NCI-H526 treated with DMSO at 0.1 percent for 48 hours (cell line): ENCODE measurements at regions not wholly inside any gene's neighbourhood (a gene's known extent, or its start where the extent isn't known, plus 50 kb on each side); places are given as distances from the start of the nearest gene placed in this dataset.
"Not testable (repeated sequence)": the region's sequence is repeated elsewhere in the genome, so short reads cannot be mapped to it uniquely, and the experiment has no call there.

Experiments used
- DNase-seq: peaks from one replicate; lab custom pipeline; 2025; lab: John Stamatoyannopoulos, UW

GRCh38 chr9:88872192-88872946, 118.9 kb upstream of the S1PR3 start:
- no peak for DNase-seq

GRCh38 chr9:88873635-88874034, 117.6 kb upstream of the S1PR3 start:
- no peak for DNase-seq

DNA sequence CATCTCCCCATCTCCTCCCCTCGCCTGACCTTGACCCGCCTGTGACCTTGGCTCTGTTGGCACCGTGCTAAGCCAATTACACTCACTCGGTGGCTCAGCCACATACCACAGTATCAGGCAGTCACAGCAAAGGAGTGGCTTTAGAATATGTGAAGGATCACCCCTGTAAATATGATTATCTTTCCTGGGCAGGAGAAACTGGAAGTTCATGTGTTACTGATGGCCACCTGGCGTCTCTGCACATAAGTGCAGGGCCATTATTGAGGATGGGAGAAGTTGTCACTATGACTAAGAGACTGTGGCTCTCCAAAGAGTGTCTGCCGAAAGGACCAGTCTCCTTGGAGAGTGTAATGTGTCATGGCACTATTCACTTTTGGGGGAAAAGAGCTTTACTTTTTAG, 116.9 kb upstream of the S1PR3 start:
- no peak for DNase-seq

DNA sequence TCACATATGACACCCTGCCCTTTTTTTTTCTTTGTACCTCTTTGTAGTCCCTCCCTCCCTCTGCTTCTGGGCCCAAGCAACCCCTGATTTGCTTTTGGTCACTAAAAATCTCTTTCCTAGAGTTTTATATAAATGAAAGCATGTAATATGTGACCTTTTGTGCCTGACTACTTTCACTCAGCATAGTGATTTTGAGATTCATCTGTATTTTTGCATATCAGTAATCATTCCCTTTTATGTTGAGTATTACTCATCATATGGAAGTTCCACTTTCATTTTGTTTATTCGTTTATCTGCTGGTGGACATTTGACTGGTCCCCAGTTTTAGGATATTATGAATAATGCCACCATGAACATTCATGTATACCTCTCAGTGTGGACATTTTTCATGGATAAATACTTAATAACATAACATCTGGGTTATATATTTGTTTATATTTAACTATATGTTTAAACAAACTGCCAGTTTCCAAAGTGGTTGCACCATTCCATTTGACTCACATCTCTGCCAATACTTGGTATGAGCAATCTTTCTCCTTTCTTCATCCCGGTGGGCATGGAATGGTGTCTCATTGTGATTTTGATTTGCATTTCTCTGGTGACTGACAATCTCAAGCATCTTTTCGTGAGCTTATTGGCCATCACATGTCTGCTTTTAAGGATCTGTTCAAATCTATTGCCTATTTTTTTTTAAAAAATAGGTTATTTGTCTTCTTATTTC, 115.7 kb upstream of the S1PR3 start:
- no peak for DNase-seq

DNA sequence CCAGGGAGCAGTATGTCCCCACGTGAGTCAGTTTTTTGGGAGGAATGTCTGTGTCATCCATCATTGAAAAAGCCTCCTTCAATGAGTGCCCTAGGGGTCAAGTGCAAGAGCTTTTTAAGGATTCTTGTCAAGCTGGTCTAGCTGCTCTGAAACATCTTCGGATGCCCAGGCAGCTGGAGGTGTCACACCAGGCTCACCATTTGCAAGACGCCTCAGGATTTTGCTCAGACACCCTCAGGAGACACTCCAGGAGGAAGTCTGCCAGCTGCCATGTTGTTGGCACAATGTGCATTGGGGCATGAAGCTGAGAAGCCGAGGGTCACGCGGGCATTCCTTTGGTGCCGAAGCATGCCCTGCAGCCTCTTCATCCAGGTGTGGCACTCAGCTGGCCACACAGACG, 111.1 kb upstream of the S1PR3 start:
- no peak for DNase-seq

DNA sequence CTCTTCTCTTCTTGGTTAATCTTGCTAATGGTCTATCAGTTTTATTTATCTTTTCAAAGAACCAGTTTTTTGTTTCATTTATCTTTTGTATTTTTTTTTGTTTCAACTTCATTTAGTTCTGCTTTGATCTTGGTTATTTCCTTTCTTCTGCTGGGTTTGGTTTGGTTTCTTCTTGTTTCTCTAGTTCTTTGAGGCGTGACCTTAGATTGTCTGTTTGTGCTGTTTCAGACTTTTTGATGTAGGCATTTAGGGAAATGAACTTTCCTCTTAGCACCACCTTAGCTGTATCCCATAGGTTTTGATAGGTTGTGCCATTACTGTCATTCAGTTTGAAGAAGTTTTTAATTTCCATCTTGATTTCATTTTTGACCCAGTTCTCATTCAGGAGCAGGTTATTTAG, 107.0 kb upstream of the S1PR3 start:
- not testable (repeated sequence) for DNase-seq

- DNase-seq = not testable (repeated sequence)
These were observed 104.5 kb upstream of the S1PR3 start for GRCh38 chr9:88886762-88887161.

DNA sequence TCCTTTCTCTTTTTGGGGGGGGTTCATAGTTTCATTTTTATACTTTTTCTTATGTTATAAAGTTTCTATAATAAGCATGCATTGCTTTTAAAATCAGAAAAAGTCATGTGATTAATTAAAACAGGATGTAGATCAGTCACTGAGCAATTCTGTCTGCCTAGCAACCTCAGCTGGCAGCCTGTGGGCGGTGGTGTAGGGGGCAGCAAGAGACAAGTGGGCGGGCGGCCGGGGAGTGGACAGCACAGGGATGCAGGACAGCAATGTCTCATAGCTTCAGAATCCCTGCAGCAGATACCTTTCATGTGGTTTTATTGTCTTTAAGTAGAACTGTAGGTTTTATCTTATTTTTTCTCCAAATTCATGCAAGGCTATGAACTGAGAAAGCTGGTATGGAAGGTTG, 101.9 kb upstream of the S1PR3 start:
- DNase-seq = no peak

DNA sequence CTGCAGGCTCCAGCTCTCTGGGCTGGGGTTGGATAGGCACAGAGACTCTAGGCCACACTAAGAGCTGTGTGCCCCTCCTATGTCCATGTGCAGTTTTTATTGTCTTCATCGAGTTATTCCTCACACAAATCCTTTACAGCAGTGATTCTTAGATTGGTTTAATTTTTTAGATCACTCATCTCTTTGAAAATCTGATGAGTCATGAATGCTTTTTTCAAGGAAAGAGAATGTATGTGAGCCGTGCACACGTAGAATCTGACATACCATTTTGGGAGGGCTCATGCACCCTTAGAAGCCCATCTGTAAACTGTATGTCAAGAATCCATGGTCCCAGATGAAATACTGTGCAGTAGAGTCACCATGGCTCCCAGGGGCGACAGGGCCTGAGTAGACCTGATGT, 100.7 kb upstream of the S1PR3 start:
- no peak for DNase-seq

GRCh38 chr9:88891040-88891439, 100.2 kb upstream of the S1PR3 start:
- DNase-seq = no peak

DNA sequence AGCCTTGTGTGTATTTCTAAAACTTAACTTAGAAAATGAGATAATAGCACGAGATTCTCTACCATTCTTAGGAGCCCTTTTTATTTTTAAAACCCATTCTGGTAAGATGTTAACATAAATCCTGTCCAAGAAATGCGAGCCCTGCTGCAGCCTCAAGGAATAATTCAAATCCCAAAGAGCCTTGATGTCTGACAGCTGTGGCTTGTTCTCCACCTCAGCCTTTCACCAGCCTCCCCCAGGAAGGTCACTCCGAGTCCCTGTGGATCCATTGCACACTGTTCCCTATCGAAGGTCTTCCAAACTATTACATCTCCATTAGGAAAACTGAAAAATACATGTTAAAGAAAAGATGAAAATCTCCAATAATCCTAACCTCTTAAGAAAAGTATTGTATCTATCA, 98.5 kb upstream of the S1PR3 start:
- no peak for DNase-seq

DNA sequence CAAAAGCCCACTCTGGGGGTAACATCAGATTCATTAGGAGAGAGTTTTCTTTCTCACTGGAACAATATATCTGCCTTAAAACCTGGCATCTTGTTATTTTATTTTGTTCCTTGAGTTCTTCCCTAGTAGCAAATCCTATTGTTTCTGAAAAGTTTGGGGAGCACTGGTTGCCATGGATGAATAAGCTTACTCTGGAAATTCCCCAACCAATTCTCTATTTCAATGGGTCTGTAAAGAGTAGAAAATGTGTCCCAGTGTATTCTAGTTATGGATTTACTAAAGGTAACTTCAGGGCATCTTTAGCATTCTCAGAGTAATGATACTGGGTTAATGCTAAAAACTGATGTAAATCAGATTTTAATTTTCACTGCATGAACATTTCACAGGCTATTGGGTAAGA, 94.2 kb upstream of the S1PR3 start:
- DNase-seq = no peak

- DNase-seq = peak; percentile 15
These were observed 93.1 kb upstream of the S1PR3 start for GRCh38 chr9:88898039-88898720.

DNA sequence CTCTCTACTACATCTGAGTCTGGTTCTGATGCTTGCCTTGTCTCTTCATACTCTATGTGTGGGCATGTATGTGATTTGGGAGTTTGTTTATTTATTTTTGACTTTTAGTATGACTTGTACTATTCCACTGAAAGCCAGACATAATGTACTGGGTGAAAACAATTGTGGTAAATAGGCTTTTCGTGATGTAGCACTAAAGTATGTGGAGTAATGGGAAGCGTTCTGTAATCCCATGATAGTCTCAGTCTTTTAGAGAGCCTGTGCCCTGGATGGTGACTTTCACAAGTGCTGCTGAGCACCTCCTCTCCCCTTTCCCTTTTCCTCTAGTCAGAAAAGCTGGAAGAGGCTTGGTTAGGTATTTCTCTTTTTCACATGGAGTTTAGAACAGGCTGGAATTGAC, 85.8 kb upstream of the S1PR3 start:
- DNase-seq = no peak

- DNase-seq = no peak
These were observed 75.4 kb upstream of the S1PR3 start for GRCh38 chr9:88915916-88916315.

- DNase-seq = no peak
These were observed 74.4 kb upstream of the S1PR3 start for GRCh38 chr9:88916894-88917293.

DNA sequence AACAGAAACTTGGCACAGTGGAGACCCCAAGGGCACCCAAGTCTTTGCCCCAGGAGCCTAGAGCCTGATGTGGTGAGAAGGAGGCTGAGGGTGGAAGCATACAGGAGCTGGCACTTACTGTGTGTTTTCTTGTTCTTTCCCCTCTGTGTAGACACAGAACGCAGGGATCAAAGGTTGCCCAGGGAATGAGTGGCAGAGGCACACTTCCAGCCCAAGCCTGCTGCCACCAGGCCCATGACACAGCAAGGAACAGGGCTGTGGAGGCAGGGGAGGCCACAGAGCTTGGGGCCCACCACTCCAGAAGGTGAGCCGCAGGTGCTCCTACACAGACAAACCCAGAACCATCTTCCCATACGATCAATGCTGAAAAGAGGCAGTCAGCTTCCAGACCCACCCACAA, 73.9 kb upstream of the S1PR3 start:
- no peak for DNase-seq

DNA sequence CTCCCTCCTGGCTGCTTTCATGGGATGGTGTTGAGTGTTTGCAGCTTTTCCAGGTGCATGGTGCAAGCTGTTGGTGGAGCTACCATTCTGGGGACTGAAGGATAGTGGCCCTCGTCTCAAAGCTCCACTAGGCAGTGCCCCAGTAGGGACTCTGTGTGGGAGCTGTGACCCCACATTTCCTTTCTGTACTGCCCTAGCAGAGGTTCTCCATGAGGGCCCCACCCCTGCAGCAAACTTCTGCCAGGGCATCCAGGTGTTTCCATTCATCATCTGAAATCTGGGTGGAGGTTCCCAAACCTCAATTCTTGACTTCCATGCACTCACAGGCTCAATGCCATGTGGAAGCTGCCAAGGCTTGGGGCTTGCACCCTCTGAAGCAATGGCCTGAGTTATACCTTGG, 72.7 kb upstream of the S1PR3 start:
- DNase-seq = not testable (repeated sequence)

DNA sequence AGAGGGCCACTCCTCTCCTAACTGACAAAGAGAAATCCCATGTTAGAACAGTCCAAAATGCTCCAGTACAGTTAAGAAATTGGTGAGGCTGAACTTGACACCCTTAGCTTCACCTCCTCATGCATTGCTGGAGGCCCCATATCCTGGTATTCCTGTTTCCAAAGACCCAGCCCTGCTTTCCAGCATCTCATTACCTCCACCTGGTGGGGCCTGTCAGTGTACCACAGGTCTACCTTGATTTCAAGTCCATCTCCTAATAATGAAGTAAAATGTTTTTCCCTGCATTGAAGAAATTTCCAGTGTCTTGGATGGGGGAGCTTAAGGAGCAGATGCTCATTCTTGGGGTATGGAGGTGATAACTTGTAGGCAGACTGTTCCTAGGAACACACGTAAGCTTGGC, 70.6 kb upstream of the S1PR3 start:
- DNase-seq = no peak

- DNase-seq = no peak
These were observed 69.2 kb upstream of the S1PR3 start for GRCh38 chr9:88922091-88922490.

GRCh38 chr9:88923092-88923491, 68.2 kb upstream of the S1PR3 start:
- no peak for DNase-seq

DNA sequence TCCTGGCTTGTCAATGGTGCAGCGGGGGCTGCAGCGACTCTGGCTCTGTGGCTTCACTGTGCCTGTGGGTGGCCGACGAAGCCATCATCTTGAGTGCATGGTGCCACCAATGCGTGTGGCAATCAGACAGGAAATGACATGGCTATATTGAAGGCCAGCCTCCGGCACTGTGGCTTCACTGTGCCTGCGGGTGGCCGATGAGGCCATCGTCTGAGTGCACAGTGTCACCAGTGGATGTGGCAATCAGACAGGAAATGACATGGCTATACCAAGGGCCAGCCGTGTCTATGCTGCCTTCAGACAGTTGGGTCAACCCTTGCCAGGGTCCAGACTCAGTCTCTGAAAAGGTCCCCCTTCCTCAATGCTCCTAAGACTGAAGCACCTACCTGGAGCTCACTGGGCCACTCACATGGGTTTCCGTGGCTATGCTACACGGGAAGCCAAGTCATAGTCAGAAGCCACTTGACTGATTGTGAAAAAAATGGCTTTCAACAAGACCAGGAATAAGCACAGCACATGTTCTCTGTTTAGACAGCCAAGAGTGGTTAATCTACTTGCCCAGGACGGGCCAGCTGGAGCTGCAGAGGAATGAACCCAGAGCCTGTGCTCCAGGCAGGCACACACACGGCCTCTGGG, 67.5 kb upstream of the S1PR3 start:
- no peak for DNase-seq

DNA sequence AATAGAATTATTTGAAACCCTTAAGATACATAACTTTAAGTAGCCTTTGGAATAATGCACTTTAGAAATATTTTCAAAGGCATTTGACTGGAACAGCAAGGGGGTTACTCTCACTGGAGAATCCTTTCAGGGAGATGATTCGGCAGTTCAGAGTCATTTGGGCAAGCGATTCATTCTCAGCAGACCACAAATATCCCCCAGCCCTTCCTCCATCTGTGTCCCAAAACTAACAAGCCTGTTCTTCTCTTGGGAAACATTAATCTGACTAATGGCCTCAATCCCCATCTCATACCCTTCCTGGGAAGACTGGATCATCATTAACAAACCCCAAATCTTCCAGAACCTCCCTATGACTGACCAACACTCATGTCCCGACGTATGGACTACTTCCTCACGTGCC, 65.8 kb upstream of the S1PR3 start:
- DNase-seq = no peak
